ENCODE measurements at regions not wholly inside any gene's neighbourhood (a gene's known extent, or its start where the extent isn't known, plus 50 kb on each side); places are given as distances from the start of the nearest gene placed in this dataset.

DNA sequence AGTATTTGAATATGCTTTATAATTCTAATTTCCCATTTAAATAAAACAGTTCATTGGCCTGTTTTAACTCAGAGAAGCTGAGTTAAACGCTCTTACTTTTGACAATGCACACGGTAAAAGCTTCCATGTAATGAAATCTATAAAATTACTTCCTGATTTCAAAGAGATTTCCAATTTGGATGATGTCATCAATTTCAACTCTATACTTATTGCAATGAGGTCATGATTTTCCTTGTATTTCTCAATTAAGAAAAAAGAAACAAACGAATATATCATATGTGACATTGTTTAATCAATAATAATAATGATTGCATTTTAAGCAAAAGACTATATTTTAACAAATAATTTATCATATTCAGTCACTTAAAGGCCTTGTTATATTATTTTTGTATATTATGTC is 926.1 kb upstream of the MANEA start:
- H3K27ac ChIP-seq (ENCODE audit: insufficient read depth, low read length, poor library complexity, severe bottlenecking), result no peak overlapping the region

DNA sequence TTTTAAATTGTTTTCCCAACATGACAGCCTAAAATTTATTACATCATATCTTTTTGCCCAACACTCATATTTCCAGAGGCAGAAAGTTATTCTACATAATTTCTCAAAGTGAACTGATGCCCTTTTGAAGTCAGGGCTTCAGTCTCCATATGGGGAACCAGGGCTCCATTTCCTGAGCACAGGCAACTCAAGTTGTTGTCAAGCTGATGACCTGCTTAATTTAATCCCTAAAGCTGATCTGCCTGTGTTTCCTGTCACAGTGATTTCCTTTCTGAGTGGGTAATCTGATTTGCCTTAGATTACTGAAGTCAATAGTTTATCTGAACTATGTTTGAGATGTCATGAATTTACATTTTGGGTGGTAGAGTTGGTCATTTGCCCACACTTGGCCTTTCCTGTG is 932.1 kb upstream of the MANEA start:
- Mint-ChIP-seq H3K9me3 (peaks cover 0 to 15% (median 3%) of the 10 kb centered on the region in 7 donors), H3K4me1 (no peaks in the 10 kb centered on the region), H3K27ac (no peak overlapping the region), H3K4me3 (no peak overlapping the region), H3K36me3 (no peaks in the 10 kb centered on the region), H3K27me3 (no peaks in the 10 kb centered on the region)
- Histone ChIP-seq H3K9me3 (ENCODE audit: control insufficient read depth in 2 of 2, low read length in 2 of 2) (no peaks in the 10 kb centered on the region), H3K27me3 (ENCODE audit: control insufficient read depth, insufficient read depth, low read length) (no peaks in the 10 kb centered on the region), H3K4me1 (ENCODE audit: control insufficient read depth, insufficient read depth, low read length, poor library complexity, severe bottlenecking) (no peaks in the 10 kb centered on the region), H3K27ac (ENCODE audit: insufficient read depth, low read length, poor library complexity, severe bottlenecking) (no peak overlapping the region), H3K4me3 (ENCODE audit: low read depth, low read length) (no peak overlapping the region), H3K36me3 (ENCODE audit: control insufficient read depth, insufficient read depth, low read length) (no peaks in the 10 kb centered on the region)
- no peak for DNase-seq
- ATAC-seq (ENCODE audit: low read depth in 2 of 2), result no peak

More for the DNA sequence above, 926.1 kb upstream of the MANEA start:
- H3K9me3 ChIP-seq (ENCODE audit: control insufficient read depth in 2 of 2, low read length in 2 of 2), result no peaks in the 10 kb centered on the region
- H3K36me3 ChIP-seq (ENCODE audit: control insufficient read depth, insufficient read depth, low read length), result no peaks in the 10 kb centered on the region
- H3K4me3 Mint-ChIP-seq, result no peak overlapping the region
- no peaks in the 10 kb centered on the region for H3K4me1 Mint-ChIP-seq
- no peak for DNase-seq
- no peak overlapping the region for H3K4me3 ChIP-seq (ENCODE audit: low read depth, low read length)
- peaks cover 0 to 4% (median 3%) of the 10 kb centered on the region in 7 donors for H3K9me3 Mint-ChIP-seq
- no peaks in the 10 kb centered on the region for H3K36me3 Mint-ChIP-seq
- no peaks in the 10 kb centered on the region for H3K4me1 ChIP-seq (ENCODE audit: control insufficient read depth, insufficient read depth, low read length, poor library complexity, severe bottlenecking)
- H3K27ac Mint-ChIP-seq, result no peak overlapping the region
- no peaks in the 10 kb centered on the region for H3K27me3 Mint-ChIP-seq
- no peak for ATAC-seq (ENCODE audit: low read depth in 2 of 2)
- no peaks in the 10 kb centered on the region for H3K27me3 ChIP-seq (ENCODE audit: control insufficient read depth, insufficient read depth, low read length)

DNA sequence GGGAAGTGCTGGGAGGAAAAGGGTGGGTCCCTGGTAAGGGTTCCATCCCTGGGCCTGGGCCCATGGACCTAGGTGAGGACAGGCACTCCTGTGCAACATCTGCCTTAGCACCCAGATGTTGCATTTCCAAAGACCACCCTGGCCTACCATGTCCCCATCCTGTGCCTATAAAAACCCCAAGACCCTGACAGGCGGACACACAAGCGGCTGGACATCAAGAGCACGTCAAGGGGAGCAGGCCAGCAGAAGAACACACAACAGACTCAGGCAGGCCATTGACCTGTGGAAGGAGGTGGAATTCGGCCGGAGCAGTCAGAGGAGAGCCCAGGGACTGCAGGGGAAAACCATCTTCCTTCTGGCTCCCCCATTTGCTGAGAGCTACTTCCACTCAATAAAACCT is 937.8 kb upstream of the MANEA start:
- H3K4me1 ChIP-seq (ENCODE audit: control insufficient read depth, insufficient read depth, low read length, poor library complexity, severe bottlenecking), result no peaks in the 10 kb centered on the region
- peak overlapping the region in 1 of 4 donors; percentile 32 for H3K4me3 Mint-ChIP-seq
- peaks cover 0 to 19% (median 3%) of the 10 kb centered on the region in 7 donors for H3K9me3 Mint-ChIP-seq
- no peak overlapping the region for H3K4me3 ChIP-seq (ENCODE audit: low read depth, low read length)
- no peaks in the 10 kb centered on the region for H3K27me3 Mint-ChIP-seq
- no peak overlapping the region for H3K27ac Mint-ChIP-seq
- no peaks in the 10 kb centered on the region for H3K36me3 ChIP-seq (ENCODE audit: control insufficient read depth, insufficient read depth, low read length)
- ATAC-seq (ENCODE audit: low read depth in 2 of 2), result no peak
- no peaks in the 10 kb centered on the region for H3K36me3 Mint-ChIP-seq
- no peaks in the 10 kb centered on the region for H3K9me3 ChIP-seq (ENCODE audit: control insufficient read depth in 2 of 2, low read length in 2 of 2)
- DNase-seq, result no peak
- no peaks in the 10 kb centered on the region for H3K4me1 Mint-ChIP-seq
- no peaks in the 10 kb centered on the region for H3K27me3 ChIP-seq (ENCODE audit: control insufficient read depth, insufficient read depth, low read length)
- no peak overlapping the region for H3K27ac ChIP-seq (ENCODE audit: insufficient read depth, low read length, poor library complexity, severe bottlenecking)

DNA sequence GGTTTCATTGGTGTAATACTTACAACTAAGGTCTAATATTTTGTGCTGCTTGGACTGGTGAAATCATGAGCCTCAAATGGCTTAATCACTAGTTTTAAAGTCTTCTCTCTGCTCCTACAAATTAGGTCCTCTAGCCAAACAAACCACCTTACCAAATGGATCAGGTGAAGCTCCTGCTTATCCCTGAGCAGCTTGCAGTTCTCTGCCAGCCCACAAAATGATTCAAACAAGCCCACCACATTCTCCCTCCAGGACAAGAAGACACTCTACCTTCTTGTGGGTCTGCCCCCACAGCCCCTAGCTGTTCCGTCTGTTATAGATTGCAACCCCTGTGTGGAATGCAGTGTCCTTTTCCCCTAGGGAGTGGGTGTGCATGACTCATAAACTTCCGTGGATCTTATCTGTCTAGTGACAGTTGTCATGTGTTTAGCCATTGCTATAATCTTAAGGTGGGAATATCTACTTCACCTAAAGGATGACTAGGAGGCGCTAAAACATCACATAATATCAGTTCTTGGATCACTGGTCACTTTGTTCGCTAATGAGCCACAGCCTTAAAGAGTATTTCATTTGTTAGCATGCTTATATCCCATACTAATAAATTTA is 940.5 kb upstream of the MANEA start:
- Histone ChIP-seq H3K9me3 (ENCODE audit: control insufficient read depth in 2 of 2, low read length in 2 of 2) (peaks cover 0 to 4% of the 10 kb centered on the region in 2 experiments), H3K27ac (ENCODE audit: insufficient read depth, low read length, poor library complexity, severe bottlenecking) (no peak overlapping the region), H3K27me3 (ENCODE audit: control insufficient read depth, insufficient read depth, low read length) (no peaks in the 10 kb centered on the region), H3K4me3 (ENCODE audit: low read depth, low read length) (no peak overlapping the region), H3K36me3 (ENCODE audit: control insufficient read depth, insufficient read depth, low read length) (no peaks in the 10 kb centered on the region), H3K4me1 (ENCODE audit: control insufficient read depth, insufficient read depth, low read length, poor library complexity, severe bottlenecking) (no peaks in the 10 kb centered on the region)
- no peaks in the 10 kb centered on the region for H3K27me3 Mint-ChIP-seq
- peaks cover 0 to 14% (median 3%) of the 10 kb centered on the region in 7 donors for H3K9me3 Mint-ChIP-seq
- no peaks in the 10 kb centered on the region for H3K4me1 Mint-ChIP-seq
- DNase-seq, result no peak
- H3K27ac Mint-ChIP-seq, result no peak overlapping the region
- no peaks in the 10 kb centered on the region for H3K36me3 Mint-ChIP-seq
- ATAC-seq (ENCODE audit: low read depth in 2 of 2), result no peak
- H3K4me3 Mint-ChIP-seq, result no peak overlapping the region

DNA sequence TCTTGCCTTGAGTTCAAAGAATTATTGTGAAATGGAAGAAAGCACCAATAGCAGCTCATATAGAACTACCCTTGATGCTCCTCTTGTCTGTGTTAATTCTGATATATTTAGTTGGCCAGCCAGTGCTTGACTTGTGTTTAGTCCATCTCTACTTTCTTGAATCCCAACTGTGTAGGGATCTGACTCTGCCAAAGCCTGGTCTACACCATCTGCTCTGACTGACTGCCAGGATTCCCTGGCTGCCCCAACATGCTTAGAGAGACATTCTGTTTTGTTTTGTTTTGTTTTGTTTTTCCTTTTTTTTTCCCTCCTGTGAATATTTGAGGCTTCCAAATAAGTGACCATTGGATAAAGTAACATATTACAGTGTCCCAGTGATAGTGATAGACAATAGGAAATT is 953.7 kb upstream of the MANEA start:
- H3K27me3 Mint-ChIP-seq, result no peaks in the 10 kb centered on the region
- H3K36me3 ChIP-seq (ENCODE audit: control insufficient read depth, insufficient read depth, low read length), result no peaks in the 10 kb centered on the region
- no peaks in the 10 kb centered on the region for H3K27me3 ChIP-seq (ENCODE audit: control insufficient read depth, insufficient read depth, low read length)
- no peaks in the 10 kb centered on the region for H3K36me3 Mint-ChIP-seq
- ATAC-seq (ENCODE audit: low read depth in 2 of 2), result no peak
- H3K9me3 Mint-ChIP-seq, result peaks cover 0 to 5% (median 0%) of the 10 kb centered on the region in 7 donors
- H3K27ac Mint-ChIP-seq, result no peak overlapping the region
- no peaks in the 10 kb centered on the region for H3K4me1 ChIP-seq (ENCODE audit: control insufficient read depth, insufficient read depth, low read length, poor library complexity, severe bottlenecking)
- H3K4me1 Mint-ChIP-seq, result no peaks in the 10 kb centered on the region
- H3K9me3 ChIP-seq (ENCODE audit: control insufficient read depth in 2 of 2, low read length in 2 of 2), result peaks cover 0 to 5% of the 10 kb centered on the region in 2 experiments
- H3K4me3 Mint-ChIP-seq, result no peak overlapping the region
- no peak overlapping the region for H3K4me3 ChIP-seq (ENCODE audit: low read depth, low read length)
- H3K27ac ChIP-seq (ENCODE audit: insufficient read depth, low read length, poor library complexity, severe bottlenecking), result no peak overlapping the region
- no peak for DNase-seq

DNA sequence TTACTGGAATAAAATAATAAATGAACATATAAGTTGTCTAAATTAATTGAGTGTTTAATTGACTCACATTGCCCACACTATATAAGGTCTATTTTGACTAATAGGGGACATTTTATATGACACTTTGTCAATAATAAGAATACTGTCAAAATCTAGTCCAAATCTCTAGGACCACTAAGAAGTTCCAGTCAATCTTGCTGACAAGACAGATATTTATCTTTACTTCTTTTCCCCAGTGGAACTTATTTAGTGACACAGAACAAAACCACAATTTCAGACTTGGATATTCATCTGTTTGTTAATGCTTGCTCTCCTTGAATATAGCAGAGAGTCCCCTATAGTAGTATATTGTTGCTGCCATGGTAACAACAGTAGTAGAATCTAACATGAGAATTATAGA is 954.6 kb upstream of the MANEA start:
- Histone ChIP-seq H3K4me3 (ENCODE audit: low read depth, low read length) (no peak overlapping the region), H3K9me3 (ENCODE audit: control insufficient read depth in 2 of 2, low read length in 2 of 2) (peaks cover 0 to 5% of the 10 kb centered on the region in 2 experiments), H3K36me3 (ENCODE audit: control insufficient read depth, insufficient read depth, low read length) (no peaks in the 10 kb centered on the region), H3K27me3 (ENCODE audit: control insufficient read depth, insufficient read depth, low read length) (no peaks in the 10 kb centered on the region), H3K27ac (ENCODE audit: insufficient read depth, low read length, poor library complexity, severe bottlenecking) (no peak overlapping the region), H3K4me1 (ENCODE audit: control insufficient read depth, insufficient read depth, low read length, poor library complexity, severe bottlenecking) (no peaks in the 10 kb centered on the region)
- H3K4me3 Mint-ChIP-seq, result no peak overlapping the region
- H3K9me3 Mint-ChIP-seq, result peaks cover 0 to 5% (median 0%) of the 10 kb centered on the region in 7 donors
- H3K4me1 Mint-ChIP-seq, result no peaks in the 10 kb centered on the region
- ATAC-seq (ENCODE audit: low read depth in 2 of 2) (no peak), DNase-seq (no peak)
- no peaks in the 10 kb centered on the region for H3K36me3 Mint-ChIP-seq
- no peak overlapping the region for H3K27ac Mint-ChIP-seq
- H3K27me3 Mint-ChIP-seq, result no peaks in the 10 kb centered on the region

DNA sequence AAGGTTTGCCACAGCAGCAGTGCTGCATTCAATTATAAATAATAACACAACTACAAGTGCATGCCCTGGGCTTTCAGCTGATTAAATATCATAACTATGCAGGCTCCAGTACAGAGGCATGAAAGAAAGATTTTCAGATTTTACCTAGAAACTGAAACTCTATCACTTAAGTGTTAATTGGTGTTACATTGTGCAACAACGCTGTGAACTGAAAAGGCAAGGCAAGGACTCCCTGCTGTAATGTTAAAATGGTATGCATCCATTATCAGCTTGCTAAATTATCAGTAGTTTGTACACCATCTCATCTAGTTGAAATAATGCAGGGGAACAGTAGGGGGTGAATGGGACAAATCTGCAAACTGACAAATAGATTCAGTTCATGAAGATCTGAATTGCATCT is 976.7 kb upstream of the MANEA start:
- H3K9me3 ChIP-seq (ENCODE audit: control insufficient read depth in 2 of 2, low read length in 2 of 2), result peaks cover 0 to 3% of the 10 kb centered on the region in 2 experiments
- no peak overlapping the region for H3K27ac ChIP-seq (ENCODE audit: insufficient read depth, low read length, poor library complexity, severe bottlenecking)
- H3K27me3 Mint-ChIP-seq, result no peaks in the 10 kb centered on the region
- no peak overlapping the region for H3K4me3 ChIP-seq (ENCODE audit: low read depth, low read length)
- H3K36me3 Mint-ChIP-seq, result no peaks in the 10 kb centered on the region
- no peaks in the 10 kb centered on the region for H3K36me3 ChIP-seq (ENCODE audit: control insufficient read depth, insufficient read depth, low read length)
- no peak overlapping the region for H3K4me3 Mint-ChIP-seq
- no peaks in the 10 kb centered on the region for H3K27me3 ChIP-seq (ENCODE audit: control insufficient read depth, insufficient read depth, low read length)
- no peak for DNase-seq
- ATAC-seq (ENCODE audit: low read depth in 2 of 2), result no peak
- peaks cover 0 to 13% (median 10%) of the 10 kb centered on the region in 7 donors for H3K9me3 Mint-ChIP-seq
- H3K4me1 Mint-ChIP-seq, result no peaks in the 10 kb centered on the region
- H3K27ac Mint-ChIP-seq, result no peak overlapping the region
- H3K4me1 ChIP-seq (ENCODE audit: control insufficient read depth, insufficient read depth, low read length, poor library complexity, severe bottlenecking), result no peaks in the 10 kb centered on the region

DNA sequence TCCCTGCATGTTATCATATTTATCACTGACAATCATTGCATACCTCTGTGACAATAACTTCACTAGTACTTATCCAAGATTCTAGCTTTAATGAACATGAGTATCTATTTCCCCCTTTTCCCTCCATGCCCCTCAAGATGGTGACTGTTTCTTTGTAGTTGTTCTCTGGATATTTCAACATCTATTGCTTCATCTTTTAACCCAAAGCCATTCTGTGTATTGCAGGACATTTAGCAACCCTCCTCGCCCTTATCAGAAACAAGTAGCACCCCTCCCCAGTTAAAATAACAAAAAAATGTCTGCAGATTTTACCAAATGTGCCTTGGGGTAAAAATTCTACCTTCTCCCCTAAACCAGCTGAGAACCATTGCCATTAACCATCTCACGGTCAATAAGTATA is 979.8 kb upstream of the MANEA start:
- no peak for DNase-seq
- Histone ChIP-seq H3K27me3 (ENCODE audit: control insufficient read depth, insufficient read depth, low read length) (no peaks in the 10 kb centered on the region), H3K36me3 (ENCODE audit: control insufficient read depth, insufficient read depth, low read length) (no peaks in the 10 kb centered on the region), H3K9me3 (ENCODE audit: control insufficient read depth in 2 of 2, low read length in 2 of 2) (no peaks in the 10 kb centered on the region), H3K4me3 (ENCODE audit: low read depth, low read length) (no peak overlapping the region), H3K4me1 (ENCODE audit: control insufficient read depth, insufficient read depth, low read length, poor library complexity, severe bottlenecking) (no peaks in the 10 kb centered on the region), H3K27ac (ENCODE audit: insufficient read depth, low read length, poor library complexity, severe bottlenecking) (no peak overlapping the region)
- no peak for ATAC-seq (ENCODE audit: low read depth in 2 of 2)
- H3K36me3 Mint-ChIP-seq, result no peaks in the 10 kb centered on the region
- peaks cover 0 to 22% (median 5%) of the 10 kb centered on the region in 7 donors for H3K9me3 Mint-ChIP-seq
- H3K4me3 Mint-ChIP-seq, result no peak overlapping the region
- H3K27me3 Mint-ChIP-seq, result no peaks in the 10 kb centered on the region
- no peak overlapping the region for H3K27ac Mint-ChIP-seq
- no peaks in the 10 kb centered on the region for H3K4me1 Mint-ChIP-seq
